ENCODE measurements at regions not wholly inside any gene's neighbourhood (a gene's known extent, or its start where the extent isn't known, plus 50 kb on each side); places are given as distances from the start of the nearest gene placed in this dataset.

- Histone ChIP-seq H3K27me3 (peaks cover 0 to 4% of the 10 kb centered on the region in 2 donors), H3K27ac (no peak overlapping the region), H3K9me3 (no peaks in the 10 kb centered on the region), H3K4me1 (no peaks in the 10 kb centered on the region), H3K4me3 (no peak overlapping the region), H3K36me3 (no peaks in the 10 kb centered on the region)
- DNase-seq (ENCODE audit: low spot score in 2 of 2): no peak
- TF ChIP-seq POLR2A (IDR thresholded peaks at IDR 0.05) (no peak), CTCF (IDR thresholded peaks at IDR 0.05) (no peak), POLR2AphosphoS5 (IDR thresholded peaks at IDR 0.05) (no peak)
- intact Hi-C loops (cut with DNase I; ENCODE audit: low total_unique reads): loop anchor here (10.0 kb wide), 1 partner anchor 1707 kb away; no protein-coding TSS in a partner anchor
Observed at GRCh38 chr11:131281316-131281715, 89.1 kb upstream of the NTM start.

DNA sequence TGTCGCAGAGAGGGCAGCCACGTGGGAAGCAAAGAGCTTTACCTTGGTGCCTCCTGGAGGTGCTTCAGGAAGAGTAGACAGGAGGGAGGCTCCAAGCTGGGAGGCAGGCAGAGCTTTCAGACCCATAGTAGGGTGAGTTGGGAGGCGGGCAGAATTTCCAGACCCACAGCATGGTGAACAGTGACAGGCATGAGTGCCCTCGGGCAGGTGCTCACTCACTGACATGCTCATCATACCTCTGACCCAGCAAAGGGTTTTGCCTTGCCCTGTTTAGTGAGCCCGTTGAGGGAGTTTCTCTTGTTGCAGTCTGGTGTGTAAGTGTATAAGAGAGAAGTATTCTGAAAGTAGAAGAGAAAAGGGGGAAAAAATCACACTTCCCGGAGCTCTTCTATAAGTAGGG lies 86.4 kb upstream of the NTM start:
- Histone ChIP-seq H3K36me3 (no peaks in the 10 kb centered on the region), H3K9me3 (no peaks in the 10 kb centered on the region), H3K27me3 (no peaks in the 10 kb centered on the region), H3K4me3 (no peak overlapping the region), H3K27ac (no peak overlapping the region), H3K4me1 (no peaks in the 10 kb centered on the region)
- no peak for DNase-seq (ENCODE audit: low spot score in 2 of 2)
- no peak for TF ChIP-seq CTCF (IDR thresholded peaks at IDR 0.05)
- TF ChIP-seq POLR2AphosphoS5 (IDR thresholded peaks at IDR 0.05): no peak
- TF ChIP-seq POLR2A (IDR thresholded peaks at IDR 0.05): no peak
- intact Hi-C loops (cut with DNase I; ENCODE audit: low total_unique reads): loop anchor here (10.0 kb wide), 1 partner anchor 1709 kb away; no protein-coding TSS in a partner anchor

- Histone ChIP-seq H3K36me3 (no peaks in the 10 kb centered on the region), H3K4me3 (no peak overlapping the region), H3K4me1 (no peaks in the 10 kb centered on the region), H3K27me3 (peaks cover 0 to 8% of the 10 kb centered on the region in 2 donors), H3K27ac (no peak overlapping the region), H3K9me3 (peaks cover 0 to 6% of the 10 kb centered on the region in 2 donors)
- no peak for DNase-seq (ENCODE audit: low spot score in 2 of 2)
- intact Hi-C loops (cut with DNase I; ENCODE audit: low total_unique reads): loop anchor here (10.0 kb wide), 1 partner anchor 1714 kb away; no protein-coding TSS in a partner anchor
- TF ChIP-seq CTCF (IDR thresholded peaks at IDR 0.05) (no peak), POLR2AphosphoS5 (IDR thresholded peaks at IDR 0.05) (no peak), POLR2A (IDR thresholded peaks at IDR 0.05) (no peak)
Observed at GRCh38 chr11:131288521-131289091, 81.8 kb upstream of the NTM start.

- DNase-seq (ENCODE audit: low spot score in 2 of 2): no peak
- Histone ChIP-seq H3K36me3 (no peaks in the 10 kb centered on the region), H3K9me3 (peaks cover 0 to 8% of the 10 kb centered on the region in 2 donors), H3K27me3 (peaks cover 0 to 8% of the 10 kb centered on the region in 2 donors), H3K4me1 (no peaks in the 10 kb centered on the region), H3K27ac (no peak overlapping the region), H3K4me3 (no peak overlapping the region)
- no peak for TF ChIP-seq POLR2AphosphoS5 (IDR thresholded peaks at IDR 0.05)
- TF ChIP-seq POLR2A (IDR thresholded peaks at IDR 0.05): no peak
- TF ChIP-seq CTCF (IDR thresholded peaks at IDR 0.05): no peak
- intact Hi-C loops (cut with DNase I; ENCODE audit: low total_unique reads): no loop called here
Observed at GRCh38 chr11:131290185-131290584, 80.2 kb upstream of the NTM start.

DNA sequence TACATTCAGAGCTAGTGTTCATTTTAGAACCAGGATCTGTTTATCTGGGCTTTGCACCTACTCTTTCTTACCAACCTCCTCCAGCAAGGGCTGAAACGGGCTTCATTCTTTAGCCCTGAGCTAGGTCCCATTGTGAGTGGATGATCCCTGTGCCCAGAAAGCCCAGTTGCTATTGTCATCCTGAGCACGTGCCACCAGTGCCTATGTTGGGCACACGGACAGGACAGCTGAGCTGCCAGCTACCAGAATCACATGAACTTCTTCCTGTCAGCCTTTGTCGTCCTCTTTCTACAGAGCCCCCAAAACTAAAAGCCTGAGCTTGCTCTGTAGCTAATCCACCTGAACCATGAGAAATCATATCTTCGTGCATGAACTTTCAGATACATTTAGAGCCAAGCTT lies 74.4 kb upstream of the NTM start:
- peaks cover 0 to 8% of the 10 kb centered on the region in 2 donors for H3K9me3 ChIP-seq
- no peak for DNase-seq (ENCODE audit: low spot score in 2 of 2)
- no peak overlapping the region for H3K27ac ChIP-seq
- no peak for TF ChIP-seq CTCF (IDR thresholded peaks at IDR 0.05)
- no peak for TF ChIP-seq POLR2AphosphoS5 (IDR thresholded peaks at IDR 0.05)
- TF ChIP-seq POLR2A (IDR thresholded peaks at IDR 0.05): no peak
- H3K36me3 ChIP-seq: no peaks in the 10 kb centered on the region
- H3K4me3 ChIP-seq: no peak overlapping the region
- intact Hi-C loops (cut with DNase I; ENCODE audit: low total_unique reads): no loop called here
- H3K4me1 ChIP-seq: no peaks in the 10 kb centered on the region
- peaks cover 0 to 17% of the 10 kb centered on the region in 2 donors for H3K27me3 ChIP-seq
